CD4-positive, alpha-beta memory T cell (primary cell): ENCODE measurements at regions not wholly inside any gene's neighbourhood (a gene's known extent, or its start where the extent isn't known, plus 50 kb on each side); places are given as distances from the start of the nearest gene placed in this dataset.

ENCODE experiments used
- CTCF ChIA-PET: fragments of 350-600 bp; sonication (Branson Sonifier 250); formaldehyde crosslinking; loops from one replicate; lab custom pipeline; 2021; ENCODE audit warnings: inconsistent platforms; ENCODE audit not compliant: partially characterized antibody; lab: Charles Lee
- POLR2A ChIA-PET: fragments of 350-600 bp; sonication (Branson Sonifier 250); formaldehyde crosslinking; loops from one replicate; lab custom pipeline; 2021; ENCODE audit not compliant: partially characterized antibody; lab: Charles Lee
- DNase-seq, 5 donors: peaks; one replicate each; pipeline versions ENCODE4 v3.0.0 to v3.0.0-alpha.2; 2020 to 2022; ENCODE audit warnings: mixed read lengths in 1 of 5
- H3K27ac ChIP-seq: one replicate; pipeline ENCODE4 v1.7.0; 2013; ENCODE audit warnings: low read depth, low read length
- H3K27me3 ChIP-seq: 2 replicates; pipeline ENCODE4 v1.7.0; 2013; ENCODE audit warnings: mild to moderate bottlenecking, low read length, moderate library complexity; ENCODE audit not compliant: insufficient read depth
- H3K36me3 ChIP-seq: 2 replicates; pipeline ENCODE4 v1.7.0; 2013; ENCODE audit warnings: mild to moderate bottlenecking, low read length, moderate library complexity; ENCODE audit not compliant: insufficient read depth
- H3K4me1 ChIP-seq: 2 replicates; pipeline ENCODE4 v1.7.0; 2013; ENCODE audit warnings: mild to moderate bottlenecking, low read length, moderate library complexity; ENCODE audit not compliant: insufficient read depth
- H3K4me3 ChIP-seq, 2 donors: one replicate each; pipeline ENCODE4 v1.7.0; 2013; ENCODE audit warnings: low read length in 2 of 2, mild to moderate bottlenecking in 1 of 2
- H3K9me3 ChIP-seq, 2 donors: one replicate each; pipeline ENCODE4 v1.7.0; 2013; ENCODE audit warnings: low read length in 2 of 2, control low read depth in 1 of 2; ENCODE audit not compliant: control insufficient read depth in 1 of 2
- H3K27ac Mint-ChIP-seq, 7 donors: one replicate each; pipeline ENCODE4 v1.8.0; 2020 to 2021; ENCODE audit warnings: mixed read lengths in 7 of 7, mild to moderate bottlenecking in 6 of 7, inconsistent platforms in 3 of 7, moderate library complexity in 3 of 7
- H3K27me3 Mint-ChIP-seq, 2 donors: one replicate each; pipeline ENCODE4 v1.8.0; 2020 to 2021; ENCODE audit warnings: mixed read lengths in 2 of 2
- H3K36me3 Mint-ChIP-seq, 2 donors: one replicate each; pipeline ENCODE4 v1.8.0; 2020 to 2021; ENCODE audit warnings: mixed read lengths in 2 of 2, inconsistent platforms in 1 of 2, mild to moderate bottlenecking in 1 of 2
- H3K4me1 Mint-ChIP-seq, 4 donors: one replicate each; pipeline ENCODE4 v1.8.0; 2020 to 2021; ENCODE audit warnings: mixed read lengths in 4 of 4, mild to moderate bottlenecking in 1 of 4
- H3K4me3 Mint-ChIP-seq, 8 donors: one replicate each; pipeline ENCODE4 v1.8.0; 2020 to 2021; ENCODE audit warnings: mixed read lengths in 8 of 8, mild to moderate bottlenecking in 7 of 8, moderate library complexity in 6 of 8, inconsistent platforms in 3 of 8
- H3K9me3 Mint-ChIP-seq, 8 donors: one replicate each; pipeline ENCODE4 v1.8.0; 2020 to 2021; ENCODE audit warnings: mixed read lengths in 8 of 8, mild to moderate bottlenecking in 5 of 8, inconsistent platforms in 3 of 8, moderate library complexity in 1 of 8
- intact Hi-C: fragments of 100-400 bp; cut with micrococcal nuclease; formaldehyde crosslinking; loops from one replicate; pipeline ENCODE4 v1.15.1; 2023

- no peaks in the 10 kb centered on the region for H3K9me3 ChIP-seq
- ChIA-PET CTCF (interaction anchor here (0.7 kb wide), 1 partner anchor 57 kb away, joined by 3 read pairs; no protein-coding TSS in a partner anchor), POLR2A (no interaction called here)
- no peaks in the 10 kb centered on the region for H3K4me1 ChIP-seq
- Mint-ChIP-seq H3K27ac (no peak overlapping the region), H3K9me3 (no peaks in the 10 kb centered on the region), H3K36me3 (no peaks in the 10 kb centered on the region), H3K4me1 (no peaks in the 10 kb centered on the region), H3K4me3 (no peak overlapping the region), H3K27me3 (no peaks in the 10 kb centered on the region)
- H3K4me3 ChIP-seq = no peak overlapping the region
- no peaks in the 10 kb centered on the region for H3K27me3 ChIP-seq
- no peaks in the 10 kb centered on the region for H3K36me3 ChIP-seq
- DNase-seq = no peak
- intact Hi-C loops = no loop called here
- H3K27ac ChIP-seq = no peak overlapping the region
Observed at GRCh38 chr6:170232186-170233002, 58.5 kb downstream of the DLL1 start.

- Histone ChIP-seq H3K27ac (no peak overlapping the region), H3K4me1 (no peaks in the 10 kb centered on the region), H3K9me3 (no peaks in the 10 kb centered on the region), H3K27me3 (no peaks in the 10 kb centered on the region), H3K36me3 (no peaks in the 10 kb centered on the region), H3K4me3 (no peak overlapping the region)
- DNase-seq = no peak
- no peaks in the 10 kb centered on the region for H3K36me3 Mint-ChIP-seq
- H3K4me3 Mint-ChIP-seq = no peak overlapping the region
- intact Hi-C loops = no loop called here
- H3K4me1 Mint-ChIP-seq = no peaks in the 10 kb centered on the region
- ChIA-PET POLR2A (no interaction called here), CTCF (interaction anchor here (0.7 kb wide), 1 partner anchor 58 kb away, joined by 3 read pairs; no protein-coding TSS in a partner anchor)
- no peaks in the 10 kb centered on the region for H3K9me3 Mint-ChIP-seq
- peaks cover 0 to 1% of the 10 kb centered on the region in 2 donors for H3K27me3 Mint-ChIP-seq
- no peak overlapping the region for H3K27ac Mint-ChIP-seq
Observed at GRCh38 chr6:170231293-170232185, 59.3 kb downstream of the DLL1 start.

GRCh38 chr6:170230520-170231292, 60.2 kb downstream of the DLL1 start:
- no peaks in the 10 kb centered on the region for H3K27me3 ChIP-seq
- Mint-ChIP-seq H3K36me3 (no peaks in the 10 kb centered on the region), H3K27me3 (peaks cover 0 to 1% of the 10 kb centered on the region in 2 donors), H3K27ac (no peak overlapping the region), H3K4me1 (no peaks in the 10 kb centered on the region), H3K4me3 (no peak overlapping the region), H3K9me3 (no peaks in the 10 kb centered on the region)
- CTCF ChIA-PET = interaction anchor here (0.6 kb wide), 1 partner anchor 10 kb away, joined by 3 read pairs; no protein-coding TSS in a partner anchor
- intact Hi-C loops = no loop called here
- POLR2A ChIA-PET = no interaction called here
- DNase-seq = no peak
- H3K4me1 ChIP-seq = no peaks in the 10 kb centered on the region
- no peaks in the 10 kb centered on the region for H3K36me3 ChIP-seq
- no peaks in the 10 kb centered on the region for H3K9me3 ChIP-seq
- H3K27ac ChIP-seq = no peak overlapping the region
- H3K4me3 ChIP-seq = no peak overlapping the region

GRCh38 chr6:170229851-170230519, 60.9 kb downstream of the DLL1 start:
- no peak overlapping the region for H3K27ac Mint-ChIP-seq
- CTCF ChIA-PET = interaction anchor here (0.6 kb wide), 1 partner anchor 11 kb away, joined by 3 read pairs; no protein-coding TSS in a partner anchor
- Histone ChIP-seq H3K4me1 (no peaks in the 10 kb centered on the region), H3K27me3 (no peaks in the 10 kb centered on the region), H3K4me3 (no peak overlapping the region), H3K9me3 (no peaks in the 10 kb centered on the region), H3K27ac (no peak overlapping the region), H3K36me3 (no peaks in the 10 kb centered on the region)
- H3K9me3 Mint-ChIP-seq = no peaks in the 10 kb centered on the region
- H3K4me3 Mint-ChIP-seq = no peak overlapping the region
- peaks cover 0 to 1% of the 10 kb centered on the region in 2 donors for H3K27me3 Mint-ChIP-seq
- H3K36me3 Mint-ChIP-seq = no peaks in the 10 kb centered on the region
- POLR2A ChIA-PET = no interaction called here
- no peaks in the 10 kb centered on the region for H3K4me1 Mint-ChIP-seq
- no peak for DNase-seq
- intact Hi-C loops = no loop called here

- CTCF ChIA-PET = no interaction called here
- no peak for DNase-seq
Observed at GRCh38 chr6:170229396-170229795, 61.5 kb downstream of the DLL1 start.

GRCh38 chr6:170228946-170229310, 62.0 kb downstream of the DLL1 start:
- no peaks in the 10 kb centered on the region for H3K4me1 Mint-ChIP-seq
- no peaks in the 10 kb centered on the region for H3K36me3 Mint-ChIP-seq
- no peak overlapping the region for H3K4me3 ChIP-seq
- intact Hi-C loops = no loop called here
- H3K9me3 Mint-ChIP-seq = no peaks in the 10 kb centered on the region
- CTCF ChIA-PET = no interaction called here
- no peaks in the 10 kb centered on the region for H3K9me3 ChIP-seq
- no peak for DNase-seq
- H3K4me3 Mint-ChIP-seq = no peak overlapping the region
- no peak overlapping the region for H3K27ac ChIP-seq
- H3K27ac Mint-ChIP-seq = no peak overlapping the region
- POLR2A ChIA-PET = no interaction called here
- H3K36me3 ChIP-seq = no peaks in the 10 kb centered on the region
- H3K4me1 ChIP-seq = no peaks in the 10 kb centered on the region
- peaks cover 0 to 1% of the 10 kb centered on the region in 2 donors for H3K27me3 Mint-ChIP-seq
- H3K27me3 ChIP-seq = no peaks in the 10 kb centered on the region

More at GRCh38 chr6:170229396-170229795, 61.5 kb downstream of the DLL1 start:
- Mint-ChIP-seq H3K36me3 (no peaks in the 10 kb centered on the region), H3K4me3 (no peak overlapping the region), H3K27ac (no peak overlapping the region), H3K9me3 (no peaks in the 10 kb centered on the region), H3K27me3 (peaks cover 0 to 1% of the 10 kb centered on the region in 2 donors), H3K4me1 (no peaks in the 10 kb centered on the region)
- intact Hi-C loops = no loop called here
- Histone ChIP-seq H3K27me3 (no peaks in the 10 kb centered on the region), H3K9me3 (no peaks in the 10 kb centered on the region), H3K36me3 (no peaks in the 10 kb centered on the region), H3K27ac (no peak overlapping the region), H3K4me1 (no peaks in the 10 kb centered on the region), H3K4me3 (no peak overlapping the region)
- POLR2A ChIA-PET = no interaction called here
